Left colon (tissue), 2 donors: ENCODE measurements at regions not wholly inside any gene's neighbourhood (a gene's known extent, or its start where the extent isn't known, plus 50 kb on each side); places are given as distances from the start of the nearest gene placed in this dataset.

ENCODE experiments used
- ATAC-seq: fragments of 200-7000 bp; cut with Tn5 transposase; one replicate; pipeline ENCODE4 v1.9.1; 2020; ENCODE audit warnings: mild to moderate bottlenecking, moderate library complexity
- DNase-seq, 2 donors: peaks; one replicate each; pipeline ENCODE4 v3.0.0-alpha.2; 2020
- intact Hi-C, 2 donors: fragments of 100-400 bp; cut with DNase I in 1 of 2; cut with micrococcal nuclease in 1 of 2; formaldehyde crosslinking; loops; one replicate each; pipeline versions ENCODE4 v1.11.2 to v1.14.0; 2022; cut with DNase I, micrococcal nuclease
- donor health status: DM: no; HTN: no; CAD: no.
- donor health status: DM: yes; HTN: yes; CAD: no.

- intact Hi-C loops, result no loop called here
- DNase-seq (no peak), ATAC-seq (no peak)
Observed at GRCh38 chr6:166764473-166765233, 137.6 kb upstream of the RPS6KA2 start.

GRCh38 chr6:166763606-166764472 lies 136.8 kb upstream of the RPS6KA2 start:
- DNase-seq (no peak), ATAC-seq (no peak)
- intact Hi-C loops, result no loop called here

GRCh38 chr6:166761801-166762200 lies 134.8 kb upstream of the RPS6KA2 start:
- intact Hi-C loops, result no loop called here
- ATAC-seq (no peak), DNase-seq (no peak)

GRCh38 chr6:166760288-166760687 lies 133.2 kb upstream of the RPS6KA2 start:
- ATAC-seq, result no peak
- DNase-seq, result no peak
- intact Hi-C loops, result no loop called here

GRCh38 chr6:166758136-166758704 lies 131.2 kb upstream of the RPS6KA2 start:
- DNase-seq (no peak), ATAC-seq (no peak)
- intact Hi-C loops, result no loop called here

- intact Hi-C loops, result no loop called here
Observed at GRCh38 chr6:166757232-166758135, 130.4 kb upstream of the RPS6KA2 start.

GRCh38 chr6:166754218-166755030 lies 127.4 kb upstream of the RPS6KA2 start:
- intact Hi-C loops, result no loop called here
- DNase-seq (no peak), ATAC-seq (no peak)

More at GRCh38 chr6:166757232-166758135, 130.4 kb upstream of the RPS6KA2 start:
- no peak for DNase-seq
- ATAC-seq, result no peak

- intact Hi-C loops, result no loop called here
- ATAC-seq, result no peak
- DNase-seq, result no peak
Observed at GRCh38 chr6:166752928-166753721, 126.1 kb upstream of the RPS6KA2 start.

- DNase-seq (no peak), ATAC-seq (no peak)
- intact Hi-C loops, result no loop called here
Observed at GRCh38 chr6:166752097-166752496, 125.0 kb upstream of the RPS6KA2 start.

- DNase-seq (no peak), ATAC-seq (no peak)
- intact Hi-C loops, result no loop called here
Observed at GRCh38 chr6:166751051-166751595, 124.1 kb upstream of the RPS6KA2 start.

GRCh38 chr6:166750108-166750793 lies 123.2 kb upstream of the RPS6KA2 start:
- ATAC-seq, result no peak
- intact Hi-C loops, result no loop called here
- no peak for DNase-seq

- intact Hi-C loops, result no loop called here
- DNase-seq (no peak), ATAC-seq (no peak)
Observed at GRCh38 chr6:166749666-166750065, 122.6 kb upstream of the RPS6KA2 start.

GRCh38 chr6:166747644-166748595 lies 120.9 kb upstream of the RPS6KA2 start:
- ATAC-seq (no peak), DNase-seq (no peak)
- intact Hi-C loops, result no loop called here

- intact Hi-C loops, result no loop called here
- DNase-seq, result no peak
- ATAC-seq, result no peak
Observed at GRCh38 chr6:166745801-166746668, 119.0 kb upstream of the RPS6KA2 start.
